Pancreas (tissue), 10 donors: ENCODE measurements at regions not wholly inside any gene's neighbourhood (a gene's known extent, or its start where the extent isn't known, plus 50 kb on each side); places are given as distances from the start of the nearest gene placed in this dataset.

Experiments
- ATAC-seq, 4 donors: fragments of 200-7000 bp; cut with Tn5 transposase; one replicate each; pipeline versions ENCODE4 v1.8.0 to v1.9.1; 2020; ENCODE audit warnings: mild to moderate bottlenecking in 4 of 4, moderate library complexity in 4 of 4
- DNase-seq, 6 donors: peaks; one replicate each; pipeline ENCODE4 v3.0.0-alpha.2; 2020
- FAIRE-seq: peaks from 2 replicates; lab custom pipeline; 2012; peaks lifted over from hg19 to GRCh38; lab: Jason Lieb, UNC
- H3K27ac ChIP-seq, 4 donors: fragments of 200-600 bp; sonication (generic); 1 replicate in 3 of 4; 2 replicates in 1 of 4; pipeline versions ENCODE4 v1.5.0 to v1.8.0; 2020
- H3K27me3 ChIP-seq, 4 donors: fragments of 200-600 bp; one replicate each; pipeline ENCODE4 v1.8.0; 2021
- H3K36me3 ChIP-seq, 3 donors: fragments of 200-600 bp; sonication (generic) in 1 of 3; one replicate each; pipeline versions ENCODE4 v1.5.0 to v1.8.0; 2020 to 2021
- H3K4me1 ChIP-seq, 3 donors: fragments of 200-600 bp; one replicate each; pipeline ENCODE4 v1.8.0; 2021
- H3K4me3 ChIP-seq, 4 donors: fragments of 200-600 bp; sonication (generic) in 2 of 4; one replicate each; pipeline versions ENCODE4 v1.5.0 to v1.8.0; 2020 to 2021
- H3K9me3 ChIP-seq, 4 donors: fragments of 200-600 bp; one replicate each; pipeline ENCODE4 v1.8.0; 2021
- CTCF ChIP-seq, 4 donors: fragments of 200-600 bp; sonication (generic) in 3 of 4; IDR thresholded peaks; one replicate each; pipeline versions ENCODE4 v1.5.0 to v1.8.0; 2021; ENCODE audit warnings: antibody characterized with exemption in 4 of 4
- WGBS, 2 donors: extraction: QIAGEN DNeasy Blood & Tissue Kit; methylation state at CpG; one replicate each; pipeline ENCODE4 v1.1.7; 2013; 5-methylcytosine and 5-hydroxymethylcytosine counted together
- intact Hi-C, 3 donors: fragments of 100-400 bp; cut with DNase I; formaldehyde crosslinking; loops; one replicate each; pipeline versions ENCODE4 v1.11.1 to v1.14.2; 2022
- donor health status: healthy with polysubstance abuse.
- donor health status: DM: no; HTN: no; CAD: no; lungs with moderate emphysema.
- donor health status: DM: no; HTN: no; CAD: no.
- donor health status: control.
- donor health status: control.
- donor health status: Bipolar disorder and iron deficiency.
- donor health status: DM: yes; HTN: yes; CAD: no.
- donor health status: DM: no; HTN: no; CAD: no.
- donor health status: DM: no; HTN: no; CAD: no.
- donor health status: DM: yes; HTN: yes; CAD: no.

GRCh38 chr5:174610968-174611367 is 113.4 kb upstream of the MSX2 start:
- Histone ChIP-seq H3K36me3 (no peaks in the 10 kb centered on the region), H3K27ac (no peak overlapping the region), H3K4me1 (no peaks in the 10 kb centered on the region), H3K4me3 (no peak overlapping the region), H3K27me3 (peaks cover 0 to 3% (median 0%) of the 10 kb centered on the region in 4 donors), H3K9me3 (no peaks in the 10 kb centered on the region)
- intact Hi-C loops, result no loop called here
- ATAC-seq, result peak in 1 of 4 donors; percentile 22
- peak in 2 of 6 donors; percentile 19 to 38 for DNase-seq
- 42 to 52% methylated on average over 8 of the region's 8 CpGs for WGBS, 2 donors
- no peak for TF ChIP-seq CTCF (IDR thresholded peaks at IDR 0.05)
- FAIRE-seq, result no peak

DNA sequence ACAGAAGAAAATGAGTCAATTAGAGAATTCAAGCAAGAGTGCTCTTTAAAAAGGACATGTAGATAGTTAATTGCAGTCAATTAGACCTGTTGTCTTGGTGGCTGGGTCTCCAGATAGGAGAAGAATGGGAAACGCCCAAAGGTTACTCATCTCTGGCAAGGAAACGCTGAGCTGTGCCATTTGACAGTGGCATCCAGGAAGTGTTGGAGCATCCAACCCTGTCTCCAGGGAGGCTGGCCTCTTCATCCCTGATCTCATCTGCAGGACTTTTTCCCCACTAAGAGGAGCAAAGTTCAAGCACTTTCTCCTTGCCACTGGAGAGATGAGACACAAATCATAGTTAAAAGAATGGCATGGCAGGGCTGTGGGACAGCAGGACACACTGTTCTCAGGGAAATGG is 111.7 kb upstream of the MSX2 start:
- no peaks in the 10 kb centered on the region for H3K4me1 ChIP-seq
- no peak for ATAC-seq
- no peak for TF ChIP-seq CTCF (IDR thresholded peaks at IDR 0.05)
- no peaks in the 10 kb centered on the region for H3K36me3 ChIP-seq
- 59 to 78% methylated on average over 2 of the region's 2 CpGs for WGBS, 2 donors
- H3K27me3 ChIP-seq, result peaks cover 0 to 3% (median 0%) of the 10 kb centered on the region in 4 donors
- H3K4me3 ChIP-seq, result no peak overlapping the region
- H3K27ac ChIP-seq, result no peak overlapping the region
- no peak for DNase-seq
- intact Hi-C loops, result no loop called here
- no peaks in the 10 kb centered on the region for H3K9me3 ChIP-seq
- FAIRE-seq, result no peak

- WGBS, 2 donors, result 73 to 81% methylated on average over 2 of the region's 2 CpGs
- Histone ChIP-seq H3K4me3 (no peak overlapping the region), H3K4me1 (no peaks in the 10 kb centered on the region), H3K9me3 (no peaks in the 10 kb centered on the region), H3K27me3 (peaks cover 0 to 3% (median 0%) of the 10 kb centered on the region in 4 donors), H3K27ac (no peak overlapping the region), H3K36me3 (no peaks in the 10 kb centered on the region)
- intact Hi-C loops, result no loop called here
- FAIRE-seq (no peak), ATAC-seq (no peak), DNase-seq (no peak)
- TF ChIP-seq CTCF (IDR thresholded peaks at IDR 0.05), result no peak
These were observed 109.8 kb upstream of the MSX2 start for GRCh38 chr5:174614500-174615135.

GRCh38 chr5:174616036-174616435 is 108.3 kb upstream of the MSX2 start:
- FAIRE-seq (no peak), ATAC-seq (no peak), DNase-seq (no peak)
- TF ChIP-seq CTCF (IDR thresholded peaks at IDR 0.05), result no peak
- H3K9me3 ChIP-seq, result no peaks in the 10 kb centered on the region
- no peaks in the 10 kb centered on the region for H3K36me3 ChIP-seq
- no peak overlapping the region for H3K4me3 ChIP-seq
- H3K27ac ChIP-seq, result no peak overlapping the region
- 12 to 18% methylated on average over 2 of the region's 2 CpGs for WGBS, 2 donors
- H3K4me1 ChIP-seq, result no peaks in the 10 kb centered on the region
- H3K27me3 ChIP-seq, result peaks cover 0 to 3% (median 0%) of the 10 kb centered on the region in 4 donors
- intact Hi-C loops, result no loop called here

DNA sequence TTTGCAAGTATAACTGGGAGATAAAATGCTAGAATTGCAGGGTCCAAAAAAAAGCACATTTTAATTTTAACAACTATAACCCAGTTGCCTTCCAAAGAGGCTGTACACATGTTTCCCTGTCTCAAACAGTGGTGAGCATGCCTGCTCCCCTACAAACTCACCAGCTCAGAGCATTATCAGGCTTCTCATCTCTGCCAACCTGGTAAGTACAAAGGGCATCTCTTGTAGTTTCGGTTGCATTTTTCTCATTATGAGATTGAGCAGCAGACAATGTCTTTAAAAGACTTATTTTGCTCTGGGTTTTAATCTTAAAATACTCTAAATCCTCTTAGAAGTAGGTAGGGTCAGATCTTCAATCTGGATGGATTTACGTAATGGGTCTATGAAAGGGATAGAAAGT is 107.1 kb upstream of the MSX2 start:
- Histone ChIP-seq H3K27me3 (peaks cover 0 to 3% (median 0%) of the 10 kb centered on the region in 4 donors), H3K4me1 (no peaks in the 10 kb centered on the region), H3K9me3 (no peaks in the 10 kb centered on the region), H3K36me3 (no peaks in the 10 kb centered on the region), H3K4me3 (no peak overlapping the region), H3K27ac (no peak overlapping the region)
- intact Hi-C loops, result no loop called here
- 77 to 88% methylated on average over 2 of the region's 2 CpGs for WGBS, 2 donors
- TF ChIP-seq CTCF (IDR thresholded peaks at IDR 0.05), result no peak
- FAIRE-seq (no peak), ATAC-seq (no peak), DNase-seq (no peak)
